Sigmoid colon (tissue), 4 donors: ENCODE measurements at regions not wholly inside any gene's neighbourhood (a gene's known extent, or its start where the extent isn't known, plus 50 kb on each side); places are given as distances from the start of the nearest gene placed in this dataset.

Experiments
- CTCF ChIP-seq, 4 experiments: fragments of 450-650 bp in 3 of 4; fragments of 200-600 bp in 1 of 4; IDR thresholded peaks; one replicate each; pipeline ENCODE4 v1.5.1; 2016 to 2019; ENCODE audit warnings: antibody characterized with exemption in 4 of 4, mild to moderate bottlenecking in 3 of 4, moderate library complexity in 2 of 4
- EP300 ChIP-seq, 4 donors: sonication (generic); formaldehyde crosslinking; IDR thresholded peaks; one replicate each; pipeline ENCODE4 v1.6.1; 2017; ENCODE audit warnings: antibody characterized with exemption in 4 of 4
- POLR2A ChIP-seq, 2 donors: fragments of 450-650 bp; IDR thresholded peaks; one replicate each; pipeline ENCODE4 v1.6.1; 2016; ENCODE audit warnings: antibody characterized with exemption in 2 of 2, mild to moderate bottlenecking in 2 of 2, moderate library complexity in 2 of 2
- POLR2AphosphoS5 ChIP-seq, 4 donors: sonication (generic); formaldehyde crosslinking; IDR thresholded peaks; one replicate each; pipeline ENCODE4 v1.6.1; 2017; ENCODE audit warnings: antibody characterized with exemption in 4 of 4

- TF ChIP-seq POLR2A (IDR thresholded peaks at IDR 0.05) (no peak), CTCF (IDR thresholded peaks at IDR 0.05) (no peak), EP300 (IDR thresholded peaks at IDR 0.05) (no peak), POLR2AphosphoS5 (IDR thresholded peaks at IDR 0.05) (no peak)
Measured at GRCh38 chr3:102005551-102005950, 156.2 kb downstream of the NFKBIZ start.
